ENCODE measurements at regions not wholly inside any gene's neighbourhood (a gene's known extent, or its start where the extent isn't known, plus 50 kb on each side); places are given as distances from the start of the nearest gene placed in this dataset.

DNA sequence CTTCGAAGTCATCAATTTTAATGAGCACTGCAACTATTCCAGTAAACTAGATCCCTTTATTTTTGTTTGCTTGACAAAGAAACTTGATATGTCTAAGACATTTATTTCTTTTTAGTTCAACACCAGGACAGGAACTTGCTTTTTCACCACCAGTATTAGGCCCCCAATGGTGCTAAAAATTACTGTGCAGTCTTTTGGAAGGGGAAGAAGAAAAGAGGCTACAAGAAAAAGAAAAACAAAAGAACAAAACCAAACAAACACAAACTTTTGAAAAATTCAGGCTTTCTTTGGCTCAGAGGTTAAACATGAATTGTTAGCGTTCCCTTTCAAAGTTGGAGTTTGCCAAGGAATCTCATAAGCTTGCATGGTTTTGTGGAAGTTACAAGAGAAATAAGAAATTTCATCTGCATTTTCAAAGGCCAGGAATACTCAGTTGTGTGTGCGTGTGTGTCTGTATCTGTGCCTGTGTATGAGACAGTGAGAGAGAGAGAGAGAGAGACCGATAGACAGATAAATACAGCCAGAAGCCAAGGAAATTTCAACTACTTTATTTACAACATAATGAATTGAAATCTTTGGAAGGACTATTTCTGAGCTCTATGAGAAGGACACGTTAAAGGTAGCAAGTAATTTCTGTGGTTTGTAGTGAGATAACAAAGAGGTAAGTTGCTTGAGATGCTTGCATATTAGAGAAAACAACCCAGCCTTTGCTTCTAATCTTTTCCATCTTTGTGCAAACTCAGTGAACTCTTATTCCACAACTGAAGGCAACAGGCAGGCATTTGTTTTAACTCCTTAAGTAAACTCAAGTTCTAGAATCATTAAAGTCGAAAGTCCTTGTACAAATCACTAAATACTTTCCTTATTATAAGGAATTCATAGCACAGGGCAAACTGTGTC, 171.0 kb upstream of the CITED2 start:
- Mint-ChIP-seq H3K27me3 (no peaks in the 10 kb centered on the region), H3K4me1 (ENCODE audit: low read depth) (peaks cover 31% of the 10 kb centered on the region), H3K36me3 (no peaks in the 10 kb centered on the region), H3K4me3 (no peak overlapping the region), H3K27ac (no peak overlapping the region), H3K9me3 (no peaks in the 10 kb centered on the region)
- DNase-seq, result no peak
- ChIA-PET CTCF (no interaction called here), POLR2A (no interaction called here)
- intact Hi-C loops (cut with micrococcal nuclease), result no loop called here

DNA sequence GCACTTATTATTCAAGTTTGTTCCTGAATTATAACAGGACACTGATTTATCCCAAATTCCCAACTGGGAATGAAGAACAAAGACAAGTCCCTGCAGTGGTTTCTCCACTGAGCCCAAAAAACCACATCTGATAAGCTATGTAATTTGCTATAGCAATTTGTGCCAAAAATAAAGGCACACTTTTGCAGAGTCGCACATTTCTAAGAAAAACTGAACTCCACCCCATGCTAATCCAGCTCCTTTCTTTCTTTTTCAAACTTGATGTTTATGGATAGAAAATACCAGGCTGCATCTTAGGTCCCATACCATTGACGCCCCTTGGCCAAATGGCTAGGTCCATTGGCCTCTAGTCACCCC, 170.2 kb upstream of the CITED2 start:
- intact Hi-C loops (cut with micrococcal nuclease), result no loop called here
- H3K4me3 Mint-ChIP-seq, result no peak overlapping the region
- H3K27me3 Mint-ChIP-seq, result no peaks in the 10 kb centered on the region
- H3K4me1 Mint-ChIP-seq (ENCODE audit: low read depth), result peaks cover 39% of the 10 kb centered on the region
- H3K36me3 Mint-ChIP-seq, result no peaks in the 10 kb centered on the region
- POLR2A ChIA-PET, result no interaction called here
- no peaks in the 10 kb centered on the region for H3K9me3 Mint-ChIP-seq
- no peak for DNase-seq
- H3K27ac Mint-ChIP-seq, result no peak overlapping the region
- CTCF ChIA-PET, result no interaction called here

DNA sequence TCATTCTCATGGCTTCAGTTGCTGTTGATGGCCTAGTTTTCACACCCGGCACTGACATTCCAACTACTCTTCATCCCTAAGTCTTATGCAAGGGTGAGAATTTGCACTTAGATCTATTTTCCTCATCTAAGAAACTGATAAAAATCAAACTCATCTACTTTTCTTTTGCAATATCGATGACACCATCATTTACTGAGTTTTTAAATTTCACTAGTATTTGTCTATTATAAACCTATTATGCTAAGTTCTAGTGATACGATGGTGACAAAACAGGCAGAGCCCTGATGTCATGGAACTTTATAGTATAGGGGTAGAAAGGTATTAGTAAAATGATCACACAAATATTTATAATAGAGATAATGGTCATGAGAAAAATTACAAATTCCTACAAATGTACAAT, 167.9 kb upstream of the CITED2 start:
- Mint-ChIP-seq H3K27me3 (no peaks in the 10 kb centered on the region), H3K9me3 (no peaks in the 10 kb centered on the region), H3K4me1 (ENCODE audit: low read depth) (peaks cover 41% of the 10 kb centered on the region), H3K27ac (no peak overlapping the region), H3K36me3 (no peaks in the 10 kb centered on the region), H3K4me3 (no peak overlapping the region)
- DNase-seq, result no peak
- CTCF ChIA-PET, result no interaction called here
- POLR2A ChIA-PET, result no interaction called here
- intact Hi-C loops (cut with micrococcal nuclease), result no loop called here

DNA sequence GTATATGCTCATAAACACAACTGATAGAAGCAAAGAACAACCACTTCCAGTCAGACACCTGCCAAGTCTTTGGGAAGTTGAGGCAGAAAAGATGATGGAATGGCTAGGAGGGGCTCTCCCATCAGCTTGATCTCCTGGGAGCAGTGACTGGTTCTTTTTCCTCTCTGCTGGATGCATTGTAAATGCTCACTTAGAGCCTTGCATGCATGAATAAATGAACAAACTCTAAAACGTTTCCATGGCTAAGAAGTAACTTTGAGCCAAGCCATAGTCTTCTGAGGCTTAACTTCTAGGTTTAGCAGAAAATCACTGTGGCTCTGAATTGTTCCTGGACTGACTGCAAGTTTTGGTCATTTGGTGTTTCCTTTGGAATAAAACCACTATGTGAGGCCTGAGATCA, 166.4 kb upstream of the CITED2 start:
- H3K4me1 Mint-ChIP-seq (ENCODE audit: low read depth), result peaks cover 44% of the 10 kb centered on the region
- no peaks in the 10 kb centered on the region for H3K36me3 Mint-ChIP-seq
- H3K4me3 Mint-ChIP-seq, result peak overlapping the region; percentile 38

DNA sequence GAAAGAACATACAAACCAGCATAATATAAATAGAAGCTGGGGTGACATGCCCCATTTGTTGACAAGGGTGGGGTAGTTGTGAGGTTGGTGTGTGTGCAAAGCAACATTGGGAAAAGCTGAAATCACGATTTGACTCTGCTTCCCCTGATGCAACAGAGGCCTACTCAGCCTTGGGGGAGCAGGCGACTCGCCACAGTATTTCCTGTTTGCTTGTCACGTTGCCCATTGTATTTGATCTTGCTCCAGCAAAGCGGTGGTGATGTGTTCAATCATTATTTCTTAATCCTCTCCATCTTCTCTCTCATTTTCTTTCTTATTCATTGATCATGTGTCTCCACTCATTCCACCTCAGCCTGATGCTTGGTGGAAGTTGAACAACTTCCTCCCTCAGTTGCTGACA, 165.8 kb upstream of the CITED2 start:
- ChIA-PET CTCF (interaction anchor here (1.3 kb wide), 1 partner anchor 11 kb away, joined by 3 read pairs; no protein-coding TSS in a partner anchor), POLR2A (interaction anchor here (0.7 to 1.5 kb wide), 4 partner anchors 9 to 166 kb away, joined by 3 to 7 read pairs (median 4); partner anchors contain the start of gene CITED2)
- H3K27me3 Mint-ChIP-seq, result no peaks in the 10 kb centered on the region
- intact Hi-C loops (cut with micrococcal nuclease), result loop anchor here (1.0 to 2.0 kb wide), 4 partner anchors 9 to 41 kb away; no protein-coding TSS in a partner anchor
- no peaks in the 10 kb centered on the region for H3K9me3 Mint-ChIP-seq
- peak overlapping the region; percentile 38 for H3K4me3 Mint-ChIP-seq
- peaks cover 44% of the 10 kb centered on the region for H3K4me1 Mint-ChIP-seq (ENCODE audit: low read depth)
- no peaks in the 10 kb centered on the region for H3K36me3 Mint-ChIP-seq
- DNase-seq, result peak; percentile 82
- H3K27ac Mint-ChIP-seq, result peak overlapping the region; percentile 84

More for the DNA sequence above, 166.4 kb upstream of the CITED2 start:
- Mint-ChIP-seq H3K27ac (peak overlapping the region; percentile 84), H3K27me3 (no peaks in the 10 kb centered on the region), H3K9me3 (no peaks in the 10 kb centered on the region)
- CTCF ChIA-PET, result interaction anchor here (1.3 kb wide), 1 partner anchor 12 kb away, joined by 3 read pairs; no protein-coding TSS in a partner anchor
- POLR2A ChIA-PET, result interaction anchor here (1.0 to 1.5 kb wide), 3 partner anchors 10 to 166 kb away, joined by 4 to 7 read pairs (median 4); partner anchors contain the start of gene CITED2
- DNase-seq, result no peak
- intact Hi-C loops (cut with micrococcal nuclease), result loop anchor here (1.0 to 2.0 kb wide), 4 partner anchors 10 to 40 kb away; no protein-coding TSS in a partner anchor

DNA sequence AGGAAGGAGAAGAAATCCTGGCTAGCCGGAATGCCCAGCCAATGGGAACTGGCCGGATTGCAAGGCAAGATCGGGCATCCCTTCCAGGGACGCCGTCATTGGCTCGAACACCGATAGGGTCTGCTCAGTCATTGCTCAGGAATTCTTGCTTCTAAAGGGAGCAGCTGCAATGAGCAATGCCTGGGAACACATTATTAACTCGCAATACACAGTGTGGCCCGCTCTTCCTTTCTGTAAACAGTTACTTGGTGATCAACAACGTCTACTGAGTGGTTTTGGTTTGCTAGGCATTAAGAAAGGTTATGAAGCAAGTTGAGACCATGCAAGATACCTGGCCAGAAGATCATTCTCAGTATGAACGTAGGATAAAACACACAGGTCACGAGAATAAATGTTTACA, 165.4 kb upstream of the CITED2 start:
- Mint-ChIP-seq H3K4me1 (ENCODE audit: low read depth) (peaks cover 44% of the 10 kb centered on the region), H3K9me3 (no peaks in the 10 kb centered on the region), H3K27ac (peak overlapping the region; percentile 84), H3K27me3 (no peaks in the 10 kb centered on the region), H3K4me3 (no peak overlapping the region), H3K36me3 (no peaks in the 10 kb centered on the region)
- intact Hi-C loops (cut with micrococcal nuclease), result loop anchor here (1.0 to 10.0 kb wide), 5 partner anchors 9 to 405 kb away; partner anchors contain the start of gene HECA
- POLR2A ChIA-PET, result interaction anchor here (0.7 to 1.5 kb wide), 3 partner anchors 9 to 165 kb away, joined by 3 to 7 read pairs (median 4); partner anchors contain the start of gene CITED2
- no peak for DNase-seq
- CTCF ChIA-PET, result interaction anchor here (0.7 to 1.3 kb wide), 2 partner anchors 11 to 167 kb away, joined by 3 read pairs; no protein-coding TSS in a partner anchor

DNA sequence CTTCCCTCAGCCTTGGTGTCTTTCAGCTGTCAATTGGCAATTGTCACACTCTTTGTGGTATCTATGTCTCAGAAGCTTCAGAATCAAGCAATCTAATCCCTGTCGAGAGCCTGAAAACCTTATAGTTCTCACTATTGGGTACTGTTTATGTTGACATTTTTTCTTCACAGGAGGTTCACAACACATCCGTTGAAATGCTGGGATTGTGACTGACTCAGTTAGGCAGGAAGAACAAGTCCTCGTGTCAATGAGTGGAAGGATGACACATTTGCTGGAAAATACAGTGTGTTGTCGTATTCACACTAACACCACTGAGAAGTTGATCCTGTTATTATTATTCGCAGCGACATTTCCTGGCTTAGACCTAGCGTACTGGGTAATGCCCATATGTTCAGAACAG, 163.9 kb upstream of the CITED2 start:
- Mint-ChIP-seq H3K27ac (no peak overlapping the region), H3K4me1 (ENCODE audit: low read depth) (peaks cover 59% of the 10 kb centered on the region), H3K4me3 (no peak overlapping the region), H3K36me3 (no peaks in the 10 kb centered on the region), H3K9me3 (no peaks in the 10 kb centered on the region), H3K27me3 (no peaks in the 10 kb centered on the region)
- intact Hi-C loops (cut with micrococcal nuclease), result loop anchor here (10.0 kb wide), 1 partner anchor 404 kb away; the partner anchor contains the start of gene HECA
- DNase-seq, result no peak
- ChIA-PET POLR2A (no interaction called here), CTCF (interaction anchor here (0.8 kb wide), 1 partner anchor 174 kb away, joined by 3 read pairs; no protein-coding TSS in a partner anchor)

DNA sequence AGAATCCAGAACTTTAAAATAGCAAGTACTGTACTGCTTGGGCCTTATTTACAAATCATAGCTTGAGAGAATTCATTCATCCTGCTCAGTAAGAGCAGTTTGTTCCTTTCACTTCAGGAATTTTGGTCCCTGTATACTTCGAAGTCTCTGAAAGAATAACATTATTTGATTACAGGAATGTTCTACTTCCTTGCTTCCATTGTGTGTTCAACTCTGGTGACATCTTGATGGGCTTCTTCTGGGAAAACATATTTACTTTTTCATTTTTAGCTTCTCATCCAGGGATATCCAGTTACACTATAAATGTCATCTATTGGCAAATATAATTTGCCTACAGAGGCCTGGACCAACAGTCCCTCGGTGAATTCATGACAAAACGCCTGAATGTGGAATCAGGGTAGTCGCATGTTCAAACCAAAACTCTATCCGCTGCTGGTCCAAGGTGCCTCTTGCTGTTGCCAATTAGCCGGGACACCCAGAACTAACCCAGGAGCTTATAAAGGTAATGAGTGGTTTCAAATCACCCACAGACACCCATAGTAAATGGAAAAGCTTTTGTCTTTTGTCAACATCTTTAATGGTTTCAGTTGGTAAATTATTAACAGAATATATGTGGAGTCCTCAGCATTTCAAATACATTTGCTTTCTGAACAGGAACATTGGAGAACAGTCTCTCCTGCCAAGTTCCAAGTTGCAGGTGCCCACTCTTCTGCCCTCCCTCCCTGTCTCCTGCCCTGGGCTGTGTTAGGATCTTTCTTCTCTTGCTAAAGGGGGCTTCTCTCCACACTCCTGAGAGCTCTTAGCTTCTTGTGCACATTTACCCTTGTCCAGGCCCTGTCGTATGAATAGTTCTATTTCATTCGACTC, 162.5 kb upstream of the CITED2 start:
- Mint-ChIP-seq H3K36me3 (no peaks in the 10 kb centered on the region), H3K27me3 (no peaks in the 10 kb centered on the region), H3K4me3 (no peak overlapping the region), H3K4me1 (ENCODE audit: low read depth) (peaks cover 55% of the 10 kb centered on the region), H3K27ac (no peak overlapping the region), H3K9me3 (no peaks in the 10 kb centered on the region)
- POLR2A ChIA-PET, result no interaction called here
- CTCF ChIA-PET, result no interaction called here
- no peak for DNase-seq
- intact Hi-C loops (cut with micrococcal nuclease), result loop anchor here (10.0 kb wide), 1 partner anchor 402 kb away; the partner anchor contains the start of gene HECA

DNA sequence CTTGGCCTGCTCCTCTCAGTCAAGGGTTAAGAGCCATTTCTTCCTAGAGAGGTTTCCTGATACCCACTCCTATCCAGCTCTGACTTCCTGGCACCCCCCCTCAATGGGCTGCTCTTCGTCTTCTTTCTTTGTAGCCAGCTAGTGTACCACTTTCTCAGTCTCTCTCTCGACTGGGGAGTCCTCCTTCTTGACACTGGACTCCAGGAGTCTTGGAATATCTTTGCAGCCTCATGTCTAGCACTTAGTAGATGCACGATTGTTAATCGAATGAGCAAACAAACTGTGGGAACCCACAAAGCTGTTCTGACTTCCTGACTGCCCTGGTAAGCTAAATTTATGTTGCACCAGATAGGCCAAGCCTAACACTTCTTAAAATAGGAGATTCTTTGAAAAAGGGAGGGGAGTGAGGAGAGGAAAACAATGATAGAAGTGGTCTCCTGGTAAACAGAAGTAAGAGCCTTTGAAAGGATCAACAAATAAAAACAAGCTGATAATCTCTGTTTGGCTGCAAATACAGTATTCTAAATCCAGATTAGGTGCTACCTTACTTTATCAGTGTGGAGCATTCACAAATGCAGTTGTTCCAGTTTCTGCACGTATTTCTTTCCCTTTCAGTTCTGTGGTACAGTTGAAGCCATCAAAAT, 160.1 kb upstream of the CITED2 start:
- H3K27me3 Mint-ChIP-seq, result no peaks in the 10 kb centered on the region
- peaks cover 1% of the 10 kb centered on the region for H3K36me3 Mint-ChIP-seq
- POLR2A ChIA-PET, result interaction anchor here (0.5 to 2.0 kb wide), 3 partner anchors 14 to 565 kb away, joined by 4 to 13 read pairs (median 8); partner anchors contain the start of gene CITED2
- CTCF ChIA-PET, result interaction anchor here (1.2 to 1.3 kb wide), 2 partner anchors 165 to 170 kb away, joined by 3 read pairs; no protein-coding TSS in a partner anchor
- H3K4me3 Mint-ChIP-seq, result peak overlapping the region; percentile 55
- peaks cover 54% of the 10 kb centered on the region for H3K4me1 Mint-ChIP-seq (ENCODE audit: low read depth)
- H3K9me3 Mint-ChIP-seq, result peaks cover 2% of the 10 kb centered on the region
- peak overlapping the region; percentile 85 for H3K27ac Mint-ChIP-seq
- intact Hi-C loops (cut with micrococcal nuclease), result loop anchor here (5.0 to 10.0 kb wide), 2 partner anchors 242 to 400 kb away; partner anchors contain the start of genes HECA and TXLNB
- DNase-seq, result no peak

DNA sequence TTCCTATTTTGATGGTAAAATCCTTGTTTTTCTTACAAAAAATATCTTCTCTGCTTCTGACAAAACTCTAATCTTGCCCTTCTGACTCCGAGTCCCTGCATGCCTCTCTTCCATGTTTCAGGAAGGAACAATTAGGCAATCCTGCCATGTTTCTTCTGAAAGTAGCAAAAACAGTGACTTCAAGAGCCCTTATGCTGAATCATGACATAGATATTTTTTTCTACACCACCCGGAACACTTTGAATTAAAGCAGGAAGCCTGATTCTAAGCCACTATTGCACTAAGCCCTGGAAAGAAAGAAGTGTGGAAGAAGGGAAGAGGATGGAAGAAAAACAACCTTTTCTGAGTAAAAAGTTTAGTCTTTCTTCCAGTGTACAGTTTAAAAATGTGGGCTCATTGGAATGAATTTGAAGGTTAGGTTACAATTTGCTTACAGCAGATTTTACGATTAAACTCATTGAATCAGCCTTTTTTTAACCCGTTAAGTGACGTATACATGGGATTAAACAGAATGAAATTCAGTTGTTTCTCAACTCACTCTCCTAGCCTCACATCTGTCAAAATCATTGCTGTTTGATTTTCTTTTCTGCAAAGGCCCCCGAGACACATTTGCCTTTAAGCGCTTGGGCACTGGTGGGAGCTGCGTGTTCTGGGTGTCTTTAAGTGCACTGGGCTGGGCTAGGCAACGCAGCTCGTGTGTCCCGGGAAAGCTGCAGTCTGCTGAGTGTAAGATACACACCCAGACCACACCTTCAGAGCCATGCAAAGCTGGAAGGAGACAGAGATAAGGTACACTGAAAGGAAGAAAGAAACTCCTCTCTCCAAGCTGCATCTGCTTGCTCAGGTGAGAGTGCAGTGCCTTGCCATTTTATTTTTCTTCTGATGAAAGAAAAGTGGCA, 159.4 kb upstream of the CITED2 start:
- Mint-ChIP-seq H3K4me3 (peak overlapping the region; percentile 55), H3K27ac (peak overlapping the region; percentile 85), H3K27me3 (no peaks in the 10 kb centered on the region), H3K4me1 (ENCODE audit: low read depth) (peaks cover 57% of the 10 kb centered on the region), H3K36me3 (peaks cover 1% of the 10 kb centered on the region), H3K9me3 (peaks cover 2% of the 10 kb centered on the region)
- ChIA-PET CTCF (interaction anchor here (1.2 kb wide), 1 partner anchor 169 kb away, joined by 3 read pairs; no protein-coding TSS in a partner anchor), POLR2A (interaction anchor here (0.6 to 2.0 kb wide), 3 partner anchors 13 to 163 kb away, joined by 8 to 13 read pairs (median 8); partner anchors contain the start of gene CITED2)
- intact Hi-C loops (cut with micrococcal nuclease), result loop anchor here (2.0 to 10.0 kb wide), 3 partner anchors 35 to 399 kb away; partner anchors contain the start of genes HECA and TXLNB
- no peak for DNase-seq
